Activated B cell treated with CpG ODN at 0.5 μM for 24 hours (primary cell): ENCODE measurements at regions not wholly inside any gene's neighbourhood (a gene's known extent, or its start where the extent isn't known, plus 50 kb on each side); places are given as distances from the start of the nearest gene placed in this dataset.

ENCODE experiments used
- ATAC-seq: fragments of 200-7000 bp; cut with Tn5 transposase; one replicate; pipeline ENCODE4 v1.10.0; 2021; ENCODE audit warnings: low read depth, mild to moderate bottlenecking, moderate library complexity
- CTCF ChIA-PET: fragments of 350-600 bp; sonication (Branson Sonifier 250); formaldehyde crosslinking; loops from one replicate; lab custom pipeline; 2021; ENCODE audit warnings: antibody characterized with exemption; lab: Charles Lee
- POLR2A ChIA-PET: fragments of 350-600 bp; sonication (Branson Sonifier 250); formaldehyde crosslinking; loops from one replicate; lab custom pipeline; 2021; ENCODE audit warnings: antibody characterized with exemption; lab: Charles Lee
- DNase-seq: peaks from one replicate; pipeline ENCODE4 v3.0.0; 2022
- H3K27ac Mint-ChIP-seq: one replicate; pipeline ENCODE4 v1.8.0; 2020; ENCODE audit warnings: mixed read lengths
- H3K27me3 Mint-ChIP-seq: one replicate; pipeline ENCODE4 v1.8.0; 2021; ENCODE audit warnings: mixed read lengths
- H3K36me3 Mint-ChIP-seq: one replicate; pipeline ENCODE4 v1.8.0; 2021; ENCODE audit warnings: low read depth, mixed read lengths
- H3K4me1 Mint-ChIP-seq: one replicate; pipeline ENCODE4 v1.8.0; 2021; ENCODE audit warnings: mixed read lengths
- H3K4me3 Mint-ChIP-seq: one replicate; pipeline ENCODE4 v1.8.0; 2020; ENCODE audit warnings: mild to moderate bottlenecking, mixed read lengths
- H3K9me3 Mint-ChIP-seq: one replicate; pipeline ENCODE4 v1.8.0; 2020; ENCODE audit warnings: mixed read lengths
- CTCF ChIP-seq: fragments of 200-600 bp; IDR thresholded peaks from one replicate; pipeline ENCODE4 v1.8.0; 2022; ENCODE audit warnings: antibody characterized with exemption, mild to moderate bottlenecking
- intact Hi-C: fragments of 100-400 bp; cut with micrococcal nuclease; formaldehyde crosslinking; loops from one replicate; pipeline ENCODE4 v1.15.1; 2024

DNA sequence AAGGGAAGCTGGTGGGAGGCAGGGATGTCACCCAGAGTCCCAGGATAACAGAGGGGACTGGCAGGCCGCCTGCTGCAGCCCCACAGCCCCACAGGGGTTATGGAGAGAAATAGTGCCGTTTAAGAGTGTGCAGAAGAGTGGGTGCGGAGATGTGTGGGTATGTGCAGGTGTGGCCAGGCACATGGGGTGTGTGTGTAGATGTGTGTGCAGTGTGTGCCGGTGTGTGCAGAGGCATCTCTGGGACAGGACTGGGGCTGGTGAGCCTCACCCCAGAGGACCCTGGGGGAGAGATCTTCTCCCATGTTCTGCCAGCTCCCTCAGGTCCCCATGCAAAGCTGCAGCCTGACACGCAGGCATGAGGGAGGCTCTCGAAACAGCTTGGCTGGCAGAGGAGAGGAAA, 157.4 kb downstream of the RBFOX3 start:
- Mint-ChIP-seq H3K27me3 (peaks cover 11% of the 10 kb centered on the region), H3K36me3 (no peaks in the 10 kb centered on the region), H3K9me3 (no peaks in the 10 kb centered on the region), H3K4me1 (no peaks in the 10 kb centered on the region), H3K4me3 (no peak overlapping the region), H3K27ac (no peak overlapping the region)
- DNase-seq, result no peak
- intact Hi-C loops, result no loop called here
- POLR2A ChIA-PET, result no interaction called here
- ATAC-seq, result no peak
- TF ChIP-seq CTCF, result no peak
- CTCF ChIA-PET, result no interaction called here

GRCh38 chr17:79452706-79453105, 158.1 kb downstream of the RBFOX3 start:
- Mint-ChIP-seq H3K27me3 (peaks cover 13% of the 10 kb centered on the region), H3K36me3 (no peaks in the 10 kb centered on the region), H3K9me3 (no peaks in the 10 kb centered on the region), H3K4me1 (no peaks in the 10 kb centered on the region), H3K4me3 (no peak overlapping the region), H3K27ac (no peak overlapping the region)
- POLR2A ChIA-PET, result no interaction called here
- intact Hi-C loops, result no loop called here
- CTCF ChIA-PET, result no interaction called here
- ATAC-seq (no peak), DNase-seq (no peak)
- TF ChIP-seq CTCF, result no peak

DNA sequence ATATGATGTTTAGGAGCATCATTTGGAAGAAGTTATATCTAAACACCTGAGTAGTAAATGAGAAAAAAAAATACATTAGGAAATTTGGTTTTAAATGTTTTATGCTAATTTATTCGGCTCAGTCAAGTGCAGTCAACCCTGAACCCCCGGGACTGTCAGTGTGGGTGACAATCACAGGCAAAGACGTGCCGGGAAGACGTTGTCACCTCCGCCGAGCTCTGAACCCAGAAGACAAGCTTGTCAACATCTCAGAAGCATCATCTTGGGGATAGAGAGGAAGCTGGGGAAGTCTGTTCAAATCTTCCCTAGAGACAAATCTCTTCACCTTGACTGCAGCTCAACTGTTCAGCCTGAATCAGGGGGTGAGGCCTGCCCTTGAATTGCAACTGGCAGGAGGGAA, 159.7 kb downstream of the RBFOX3 start:
- no peak for TF ChIP-seq CTCF
- intact Hi-C loops, result no loop called here
- Mint-ChIP-seq H3K27ac (no peak overlapping the region), H3K4me3 (no peak overlapping the region), H3K4me1 (no peaks in the 10 kb centered on the region), H3K27me3 (peaks cover 13% of the 10 kb centered on the region), H3K9me3 (no peaks in the 10 kb centered on the region), H3K36me3 (no peaks in the 10 kb centered on the region)
- ATAC-seq (no peak), DNase-seq (no peak)
- POLR2A ChIA-PET, result no interaction called here
- CTCF ChIA-PET, result no interaction called here

- ATAC-seq (no peak), DNase-seq (no peak)
- intact Hi-C loops, result no loop called here
- Mint-ChIP-seq H3K27me3 (peaks cover 4% of the 10 kb centered on the region), H3K4me1 (no peaks in the 10 kb centered on the region), H3K36me3 (no peaks in the 10 kb centered on the region), H3K9me3 (no peaks in the 10 kb centered on the region), H3K27ac (no peak overlapping the region), H3K4me3 (no peak overlapping the region)
- TF ChIP-seq CTCF, result no peak
- CTCF ChIA-PET, result no interaction called here
- POLR2A ChIA-PET, result no interaction called here
Observed at GRCh38 chr17:79446399-79447009, 164.3 kb downstream of the RBFOX3 start.

DNA sequence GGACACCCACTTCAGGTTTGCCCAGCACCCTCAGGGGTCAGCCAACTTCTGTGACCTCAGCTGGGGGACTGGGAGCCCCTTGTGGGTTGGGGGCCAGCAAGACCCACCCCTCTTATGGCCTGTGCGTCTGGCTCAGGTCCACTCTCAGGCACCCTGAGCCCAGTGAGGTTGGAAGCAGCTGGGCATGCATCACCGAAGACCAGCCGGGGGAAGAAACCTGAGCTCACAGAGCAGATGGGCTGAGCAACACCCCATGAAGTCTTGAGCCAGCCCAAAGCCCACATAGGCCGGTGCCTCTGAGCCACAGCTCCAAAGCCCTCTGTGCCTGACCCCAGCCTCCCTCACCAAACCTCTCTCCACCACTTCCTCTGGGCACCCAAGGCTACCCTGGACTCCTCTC, 166.7 kb downstream of the RBFOX3 start:
- TF ChIP-seq CTCF, result no peak
- H3K9me3 Mint-ChIP-seq, result no peaks in the 10 kb centered on the region
- no peaks in the 10 kb centered on the region for H3K4me1 Mint-ChIP-seq
- intact Hi-C loops, result no loop called here
- ChIA-PET CTCF (no interaction called here), POLR2A (no interaction called here)
- H3K27me3 Mint-ChIP-seq, result peaks cover 2% of the 10 kb centered on the region
- H3K27ac Mint-ChIP-seq, result no peak overlapping the region
- ATAC-seq, result no peak
- DNase-seq, result no peak
- no peak overlapping the region for H3K4me3 Mint-ChIP-seq
- no peaks in the 10 kb centered on the region for H3K36me3 Mint-ChIP-seq
